HG03342 (cell line): ENCODE measurements at regions not wholly inside any gene's neighbourhood (a gene's known extent, or its start where the extent isn't known, plus 50 kb on each side); places are given as distances from the start of the nearest gene placed in this dataset.

ENCODE experiments used
- ATAC-seq: cut with Tn5 transposase; IDR thresholded peaks from one replicate; pipeline ENCODE4 v1.9.1; 2021; ENCODE audit warnings: mild to moderate bottlenecking, moderate library complexity; ENCODE audit not compliant: unreplicated experiment

- ATAC-seq, result no peak
Observed at GRCh38 chr6:144796070-144796469, 510.9 kb downstream of the UTRN start.

- no peak for ATAC-seq
Observed at GRCh38 chr6:144797881-144798589, 512.9 kb downstream of the UTRN start.

- ATAC-seq, result no peak
Observed at GRCh38 chr6:144804246-144804790, 519.2 kb downstream of the UTRN start.

GRCh38 chr6:144805049-144805448 is 519.9 kb downstream of the UTRN start:
- no peak for ATAC-seq

- ATAC-seq, result no peak
Observed at GRCh38 chr6:144806222-144806621, 521.1 kb downstream of the UTRN start.

GRCh38 chr6:144809120-144809519 is 524.0 kb downstream of the UTRN start:
- ATAC-seq, result no peak

- no peak for ATAC-seq
Observed at GRCh38 chr6:144809969-144810368, 524.8 kb downstream of the UTRN start.

GRCh38 chr6:144811140-144811539 is 526.0 kb downstream of the UTRN start:
- no peak for ATAC-seq

GRCh38 chr6:144816936-144817335 is 531.8 kb downstream of the UTRN start:
- ATAC-seq, result no peak

GRCh38 chr6:144820270-144820669 is 535.1 kb downstream of the UTRN start:
- ATAC-seq, result no peak

GRCh38 chr6:144823131-144823530 is 538.0 kb downstream of the UTRN start:
- ATAC-seq, result no peak

GRCh38 chr6:144824018-144824417 is 538.9 kb downstream of the UTRN start:
- no peak for ATAC-seq

- no peak for ATAC-seq
Observed at GRCh38 chr6:144834426-144835038, 549.4 kb downstream of the UTRN start.

GRCh38 chr6:144835322-144835973 is 550.3 kb downstream of the UTRN start:
- ATAC-seq, result no peak

- no peak for ATAC-seq
Observed at GRCh38 chr6:144840619-144841018, 555.5 kb downstream of the UTRN start.

- no peak for ATAC-seq
Observed at GRCh38 chr6:144843701-144844100, 558.6 kb downstream of the UTRN start.

- ATAC-seq, result no peak
Observed at GRCh38 chr6:144844596-144844995, 559.5 kb downstream of the UTRN start.

- ATAC-seq, result no peak
Observed at GRCh38 chr6:144845186-144845585, 560.1 kb downstream of the UTRN start.

- ATAC-seq, result no peak
Observed at GRCh38 chr6:144847916-144848315, 562.8 kb downstream of the UTRN start.

GRCh38 chr6:144849920-144850319 is 564.8 kb downstream of the UTRN start:
- ATAC-seq, result no peak

GRCh38 chr6:144853603-144854002 is 568.5 kb downstream of the UTRN start:
- ATAC-seq, result no peak

GRCh38 chr6:144854654-144855053 is 569.5 kb downstream of the UTRN start:
- no peak for ATAC-seq
